GM12892 (cell line): ENCODE measurements at regions not wholly inside any gene's neighbourhood (a gene's known extent, or its start where the extent isn't known, plus 50 kb on each side); places are given as distances from the start of the nearest gene placed in this dataset.

Source experiments
- POLR2A ChIP-seq: IDR thresholded peaks from 2 replicates; pipeline ENCODE4 v1.6.1; 2011; ENCODE audit warnings: low read depth, low read length, control low read depth
- POLR2AphosphoS5 ChIP-seq: IDR thresholded peaks from 2 replicates; pipeline ENCODE4 v1.6.1; 2011; ENCODE audit warnings: low read depth, low read length, control low read depth
- TAF1 ChIP-seq: IDR thresholded peaks from 2 replicates; pipeline ENCODE4 v1.6.1; 2011; ENCODE audit warnings: low read depth, mild to moderate bottlenecking, control low read depth, low read length, borderline replicate concordance

DNA sequence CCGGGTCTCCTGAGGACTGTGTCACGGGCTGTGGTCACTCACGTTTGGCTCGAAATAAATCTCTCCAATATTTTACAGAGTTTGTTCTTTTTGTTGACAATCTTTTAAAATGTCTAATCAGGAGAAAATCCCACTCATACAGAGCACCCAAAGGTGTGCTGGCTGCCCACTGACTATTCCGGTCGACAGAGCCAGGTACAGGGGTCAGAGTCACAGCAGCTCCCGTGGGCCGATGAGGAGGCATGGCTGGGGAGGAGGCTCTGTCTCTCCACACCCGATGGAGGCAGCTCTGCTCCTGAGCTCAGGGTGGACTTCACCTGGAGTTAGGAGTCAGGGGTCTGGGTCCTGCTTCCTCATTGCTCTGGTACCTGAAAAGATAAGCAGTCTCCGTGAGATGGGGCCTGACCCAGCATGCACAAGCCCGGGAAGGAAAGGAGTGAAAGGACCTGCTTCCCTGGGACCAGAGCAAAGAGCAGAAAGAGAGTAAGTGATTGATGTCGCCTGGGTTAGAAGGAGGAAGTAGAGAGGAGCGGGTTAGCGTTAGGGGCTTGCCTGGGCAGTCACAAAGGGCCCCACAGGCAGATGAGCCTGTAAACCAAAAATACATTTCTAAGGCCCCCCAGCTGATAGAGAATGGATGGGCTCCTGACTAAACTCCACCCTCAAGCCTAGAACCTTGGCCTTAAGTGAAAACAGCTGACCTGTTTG, 53.5 kb upstream of the UNC93A start:
- no peak for TF ChIP-seq POLR2AphosphoS5
- no peak for TF ChIP-seq TAF1
- TF ChIP-seq POLR2A: no peak
